AG04450 (cell line): ENCODE measurements at regions not wholly inside any gene's neighbourhood (a gene's known extent, or its start where the extent isn't known, plus 50 kb on each side); places are given as distances from the start of the nearest gene placed in this dataset.

Experiments used
- CTCF ChIA-PET: fragments of 300-600, 350-600 bp; formaldehyde crosslinking; extraction: SDS; loops from one replicate; lab custom pipeline; 2022; ENCODE audit warnings: antibody characterized with exemption, inconsistent platforms; lab: Charles Lee
- POLR2A ChIA-PET: fragments of 350-600 bp; formaldehyde crosslinking; extraction: SDS; loops from one replicate; lab custom pipeline; 2021; ENCODE audit warnings: antibody characterized with exemption, inconsistent platforms; lab: Yijun Ruan, JAX
- DNase-seq: peaks from one replicate; pipeline ENCODE4 v3.0.0-alpha.2; 2011; ENCODE audit warnings: low read depth, low spot score
- H3K27ac ChIP-seq: one replicate; pipeline ENCODE4 v1.5.1; 2012; ENCODE audit warnings: low read depth, low read length, control low read depth
- H3K27me3 ChIP-seq: one replicate; pipeline ENCODE4 v1.6.0; 2012; ENCODE audit warnings: low read length; ENCODE audit not compliant: control insufficient read depth, insufficient read depth
- H3K4me3 ChIP-seq: 2 replicates; pipeline ENCODE4 v1.5.1; 2011; ENCODE audit warnings: mild to moderate bottlenecking, low read depth, low read length, control low read depth
- H3K9me3 ChIP-seq: 2 replicates; pipeline ENCODE4 v1.5.1; 2012; ENCODE audit warnings: low read length; ENCODE audit not compliant: control insufficient read depth, insufficient read depth
- CTCF ChIP-seq: IDR thresholded peaks from 2 replicates; pipeline ENCODE4 v1.5.1; 2011; ENCODE audit warnings: low read depth, low read length, control low read depth, inconsistent platforms

- H3K27me3 ChIP-seq, result no peaks in the 10 kb centered on the region
- POLR2A ChIA-PET, result no interaction called here
- no peak overlapping the region for H3K27ac ChIP-seq
- TF ChIP-seq CTCF, result no peak
- CTCF ChIA-PET, result no interaction called here
- H3K9me3 ChIP-seq, result no peaks in the 10 kb centered on the region
- H3K4me3 ChIP-seq, result no peak overlapping the region
- no peak for DNase-seq
Measured at GRCh38 chr2:160908157-160908556, 252.1 kb upstream of the TANK start.

- Histone ChIP-seq H3K27ac (no peak overlapping the region), H3K27me3 (no peaks in the 10 kb centered on the region), H3K9me3 (no peaks in the 10 kb centered on the region), H3K4me3 (no peak overlapping the region)
- POLR2A ChIA-PET, result no interaction called here
- peak; percentile 34 for DNase-seq
- CTCF ChIA-PET, result interaction anchor here (0.9 kb wide), 1 partner anchor 800 kb away, joined by 3 read pairs; no protein-coding TSS in a partner anchor
- TF ChIP-seq CTCF, result no peak
Measured at GRCh38 chr2:160909781-160910242, 250.4 kb upstream of the TANK start.

- H3K9me3 ChIP-seq, result no peaks in the 10 kb centered on the region
- no peak overlapping the region for H3K27ac ChIP-seq
- POLR2A ChIA-PET, result interaction anchor here (0.6 to 0.7 kb wide), 2 partner anchors 17 to 41 kb away, joined by 3 to 4 read pairs; no protein-coding TSS in a partner anchor
- H3K4me3 ChIP-seq, result no peak overlapping the region
- peak; percentile 23 for DNase-seq
- H3K27me3 ChIP-seq, result no peaks in the 10 kb centered on the region
- CTCF ChIA-PET, result interaction anchor here (0.9 to 2.0 kb wide), 4 partner anchors 9 to 801 kb away, joined by 3 to 11 read pairs (median 3); no protein-coding TSS in a partner anchor
- TF ChIP-seq CTCF, result no peak
Measured at GRCh38 chr2:160910681-160911080, 249.5 kb upstream of the TANK start.

GRCh38 chr2:160911258-160911657, 249.0 kb upstream of the TANK start:
- POLR2A ChIA-PET, result interaction anchor here (0.7 kb wide), 1 partner anchor 16 kb away, joined by 4 read pairs; no protein-coding TSS in a partner anchor
- no peak overlapping the region for H3K4me3 ChIP-seq
- no peak for TF ChIP-seq CTCF
- H3K9me3 ChIP-seq, result no peaks in the 10 kb centered on the region
- no peak overlapping the region for H3K27ac ChIP-seq
- CTCF ChIA-PET, result interaction anchor here (0.9 to 2.0 kb wide), 3 partner anchors 10 to 59 kb away, joined by 3 to 11 read pairs (median 3); no protein-coding TSS in a partner anchor
- H3K27me3 ChIP-seq, result no peaks in the 10 kb centered on the region
- DNase-seq, result no peak

- DNase-seq, result no peak
- POLR2A ChIA-PET, result no interaction called here
- no peaks in the 10 kb centered on the region for H3K9me3 ChIP-seq
- H3K4me3 ChIP-seq, result no peak overlapping the region
- TF ChIP-seq CTCF, result no peak
- H3K27me3 ChIP-seq, result no peaks in the 10 kb centered on the region
- no peak overlapping the region for H3K27ac ChIP-seq
- CTCF ChIA-PET, result interaction anchor here (2.0 kb wide), 1 partner anchor 58 kb away, joined by 11 read pairs; no protein-coding TSS in a partner anchor
Measured at GRCh38 chr2:160912276-160912675, 248.0 kb upstream of the TANK start.
